Vagina (tissue), 2 donors: ENCODE measurements at regions not wholly inside any gene's neighbourhood (a gene's known extent, or its start where the extent isn't known, plus 50 kb on each side); places are given as distances from the start of the nearest gene placed in this dataset.

Experiments used
- DNase-seq, 2 donors: peaks; one replicate each; pipeline ENCODE4 v3.0.0-alpha.2; 2017; ENCODE audit errors: extremely low spot score in 2 of 2
- H3K27ac ChIP-seq: fragments of 200-600 bp; sonication (generic); one replicate; pipeline ENCODE4 v1.5.1; 2019
- H3K27me3 ChIP-seq: fragments of 200-600 bp; sonication (generic); one replicate; pipeline ENCODE4 v1.5.1; 2019
- H3K36me3 ChIP-seq, 2 donors: fragments of 200-600 bp; sonication (generic); one replicate each; pipeline ENCODE4 v1.5.1; 2017 to 2019
- H3K4me1 ChIP-seq: fragments of 200-600 bp; sonication (generic); one replicate; pipeline ENCODE4 v1.5.1; 2019
- H3K4me3 ChIP-seq, 2 donors: fragments of 200-600 bp; sonication (generic); 1 replicate in 1 of 2; 2 replicates in 1 of 2; pipeline ENCODE4 v1.5.1; 2016 to 2019
- H3K9me3 ChIP-seq: fragments of 200-600 bp; sonication (generic); one replicate; pipeline ENCODE4 v1.5.1; 2019
- POLR2A ChIP-seq, 2 donors: fragments of 450-650 bp; IDR thresholded peaks; one replicate each; pipeline ENCODE4 v1.6.1; 2017; ENCODE audit warnings: antibody characterized with exemption in 2 of 2, mild to moderate bottlenecking in 2 of 2, moderate library complexity in 2 of 2
- POLR2AphosphoS5 ChIP-seq, 2 donors: sonication (generic); formaldehyde crosslinking; IDR thresholded peaks; one replicate each; pipeline ENCODE4 v1.9.0; 2017; ENCODE audit warnings: antibody characterized with exemption in 2 of 2, mild to moderate bottlenecking in 2 of 2, low read depth in 1 of 2; ENCODE audit not compliant: insufficient read depth in 1 of 2
- intact Hi-C: fragments of 100-400 bp; cut with DNase I; formaldehyde crosslinking; loops from one replicate; pipeline ENCODE4 v1.15.1; 2023
- TF ChIP-seq, protein P1 (sequence below), 3 experiments: fragments of 450-650 bp in 2 of 3; fragments of 200-600 bp in 1 of 3; sonication (generic) in 1 of 3; IDR thresholded peaks; one replicate each; pipeline ENCODE4 v1.5.1; 2017 to 2019; ENCODE audit warnings: antibody characterized with exemption in 3 of 3, mild to moderate bottlenecking in 2 of 3, moderate library complexity in 2 of 3

DNA sequence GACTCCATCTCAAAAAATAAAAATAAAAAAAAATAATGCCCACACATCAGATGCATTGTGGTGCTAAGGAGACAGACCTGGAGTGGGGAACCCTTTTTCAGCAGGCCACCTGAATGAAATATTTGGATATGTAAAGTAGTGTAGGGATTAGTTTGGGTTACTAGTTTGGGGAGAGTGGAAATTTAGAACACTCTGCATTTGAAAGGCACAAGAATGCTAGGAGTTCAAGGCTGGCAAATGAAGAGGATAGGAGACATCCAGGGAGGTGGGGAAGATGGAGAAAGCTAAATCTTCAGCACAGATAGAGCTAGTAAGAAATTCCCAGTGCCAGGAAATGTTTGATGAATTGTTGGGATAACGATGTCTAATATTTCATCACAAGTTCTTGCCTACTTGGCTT lies 298.3 kb upstream of the ERCC4 start:
- TF ChIP-seq, protein P1, sequence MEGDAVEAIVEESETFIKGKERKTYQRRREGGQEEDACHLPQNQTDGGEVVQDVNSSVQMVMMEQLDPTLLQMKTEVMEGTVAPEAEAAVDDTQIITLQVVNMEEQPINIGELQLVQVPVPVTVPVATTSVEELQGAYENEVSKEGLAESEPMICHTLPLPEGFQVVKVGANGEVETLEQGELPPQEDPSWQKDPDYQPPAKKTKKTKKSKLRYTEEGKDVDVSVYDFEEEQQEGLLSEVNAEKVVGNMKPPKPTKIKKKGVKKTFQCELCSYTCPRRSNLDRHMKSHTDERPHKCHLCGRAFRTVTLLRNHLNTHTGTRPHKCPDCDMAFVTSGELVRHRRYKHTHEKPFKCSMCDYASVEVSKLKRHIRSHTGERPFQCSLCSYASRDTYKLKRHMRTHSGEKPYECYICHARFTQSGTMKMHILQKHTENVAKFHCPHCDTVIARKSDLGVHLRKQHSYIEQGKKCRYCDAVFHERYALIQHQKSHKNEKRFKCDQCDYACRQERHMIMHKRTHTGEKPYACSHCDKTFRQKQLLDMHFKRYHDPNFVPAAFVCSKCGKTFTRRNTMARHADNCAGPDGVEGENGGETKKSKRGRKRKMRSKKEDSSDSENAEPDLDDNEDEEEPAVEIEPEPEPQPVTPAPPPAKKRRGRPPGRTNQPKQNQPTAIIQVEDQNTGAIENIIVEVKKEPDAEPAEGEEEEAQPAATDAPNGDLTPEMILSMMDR (IDR thresholded peaks at IDR 0.05), result no peak
- no peak for TF ChIP-seq POLR2A (IDR thresholded peaks at IDR 0.05)
- TF ChIP-seq POLR2AphosphoS5 (IDR thresholded peaks at IDR 0.05; ENCODE audit: insufficient read depth in 1 of 2, low read depth in 1 of 2), result no peak

GRCh38 chr16:13628156-13628555 lies 291.8 kb upstream of the ERCC4 start:
- Histone ChIP-seq H3K9me3 (no peaks in the 10 kb centered on the region), H3K27me3 (no peaks in the 10 kb centered on the region), H3K27ac (no peak overlapping the region), H3K4me3 (no peak overlapping the region), H3K4me1 (no peaks in the 10 kb centered on the region), H3K36me3 (no peaks in the 10 kb centered on the region)
- intact Hi-C loops, result no loop called here
- TF ChIP-seq POLR2AphosphoS5 (IDR thresholded peaks at IDR 0.05; ENCODE audit: insufficient read depth in 1 of 2, low read depth in 1 of 2) (no peak), POLR2A (IDR thresholded peaks at IDR 0.05) (no peak)
- TF ChIP-seq, protein P1 (IDR thresholded peaks at IDR 0.05), result no peak
- no peak for DNase-seq

More for the DNA sequence above, 298.3 kb upstream of the ERCC4 start:
- Histone ChIP-seq H3K27ac (no peak overlapping the region), H3K4me3 (no peak overlapping the region), H3K4me1 (no peaks in the 10 kb centered on the region), H3K36me3 (no peaks in the 10 kb centered on the region), H3K27me3 (no peaks in the 10 kb centered on the region), H3K9me3 (no peaks in the 10 kb centered on the region)
- intact Hi-C loops, result no loop called here
- no peak for DNase-seq

DNA sequence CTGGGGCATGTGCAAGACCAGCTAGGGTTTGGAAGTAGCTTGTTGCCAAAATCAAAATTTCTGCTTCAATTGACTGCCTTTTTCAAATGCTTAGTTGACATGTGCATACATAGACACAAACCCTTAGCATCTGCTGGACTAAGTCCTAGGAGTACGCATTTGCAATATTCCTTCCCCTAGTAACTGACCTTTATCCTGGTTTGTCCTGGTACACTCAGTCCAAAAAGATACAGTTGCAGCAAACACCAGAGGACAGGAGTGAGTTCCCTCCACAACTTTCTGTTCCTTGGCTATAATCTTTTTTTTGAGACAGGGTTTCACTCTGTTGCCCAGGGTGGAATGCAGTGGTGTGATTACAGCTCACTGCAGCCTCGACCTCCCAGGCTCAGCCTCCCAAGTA lies 290.2 kb upstream of the ERCC4 start:
- intact Hi-C loops, result no loop called here
- DNase-seq, result no peak
- H3K4me3 ChIP-seq, result no peak overlapping the region
- no peaks in the 10 kb centered on the region for H3K27me3 ChIP-seq
- no peak for TF ChIP-seq POLR2AphosphoS5 (IDR thresholded peaks at IDR 0.05; ENCODE audit: insufficient read depth in 1 of 2, low read depth in 1 of 2)
- TF ChIP-seq, protein P1 (IDR thresholded peaks at IDR 0.05), result no peak
- no peak overlapping the region for H3K27ac ChIP-seq
- no peaks in the 10 kb centered on the region for H3K9me3 ChIP-seq
- H3K36me3 ChIP-seq, result no peaks in the 10 kb centered on the region
- no peaks in the 10 kb centered on the region for H3K4me1 ChIP-seq

DNA sequence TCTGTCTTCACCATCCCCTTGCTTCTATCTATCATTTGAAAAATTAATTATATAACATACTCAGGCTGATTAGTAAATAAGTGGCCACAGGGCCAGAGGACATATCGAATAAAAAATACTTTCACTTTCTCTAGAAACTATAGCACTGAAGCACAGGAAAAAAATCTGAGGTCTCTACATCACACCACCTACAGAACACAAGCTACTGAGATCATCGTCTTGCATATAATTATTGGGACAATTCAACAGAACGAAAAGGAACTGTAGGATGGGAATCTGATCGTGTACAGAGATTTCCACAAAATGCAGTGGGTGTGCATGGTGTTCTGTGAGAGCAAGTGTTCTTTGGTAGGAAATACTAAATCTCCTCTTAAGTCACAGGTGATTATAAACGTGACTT lies 289.6 kb upstream of the ERCC4 start:
- no peaks in the 10 kb centered on the region for H3K27me3 ChIP-seq
- no peak overlapping the region for H3K27ac ChIP-seq
- H3K4me3 ChIP-seq, result no peak overlapping the region
- DNase-seq, result no peak
- no peaks in the 10 kb centered on the region for H3K9me3 ChIP-seq
- intact Hi-C loops, result no loop called here
- H3K4me1 ChIP-seq, result no peaks in the 10 kb centered on the region
- TF ChIP-seq, protein P1 (IDR thresholded peaks at IDR 0.05), result no peak
- no peak for TF ChIP-seq POLR2A (IDR thresholded peaks at IDR 0.05)
- TF ChIP-seq POLR2AphosphoS5 (IDR thresholded peaks at IDR 0.05; ENCODE audit: insufficient read depth in 1 of 2, low read depth in 1 of 2), result no peak
- no peaks in the 10 kb centered on the region for H3K36me3 ChIP-seq

DNA sequence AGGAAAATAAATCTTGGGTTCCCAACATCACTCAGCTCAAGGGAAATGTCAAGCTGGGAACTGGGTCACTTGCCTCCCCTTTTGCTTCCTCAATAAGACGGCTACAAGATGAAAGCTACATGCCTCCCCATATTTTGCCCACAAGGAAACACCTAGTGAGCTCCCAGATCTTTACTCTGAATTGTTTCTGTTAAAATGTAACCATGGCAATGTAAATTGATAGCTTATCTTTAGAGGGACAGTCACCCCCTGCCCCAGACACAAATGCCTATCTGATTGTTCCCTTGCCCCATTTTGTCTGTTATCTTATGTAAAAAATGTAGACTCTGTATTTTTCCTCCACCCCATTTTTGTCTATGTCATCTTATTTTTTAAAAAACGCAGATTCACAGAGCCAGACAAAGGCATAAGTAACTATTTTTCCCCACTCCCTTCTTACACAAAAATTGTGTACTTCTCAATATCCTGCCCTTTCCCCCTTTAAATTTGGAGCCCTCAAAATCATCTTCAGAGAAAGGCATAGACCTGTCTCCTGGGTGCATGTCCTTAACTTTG lies 288.7 kb upstream of the ERCC4 start:
- no peak for DNase-seq
- Histone ChIP-seq H3K27me3 (no peaks in the 10 kb centered on the region), H3K4me1 (no peaks in the 10 kb centered on the region), H3K36me3 (no peaks in the 10 kb centered on the region), H3K9me3 (no peaks in the 10 kb centered on the region), H3K27ac (no peak overlapping the region), H3K4me3 (no peak overlapping the region)
- TF ChIP-seq POLR2AphosphoS5 (IDR thresholded peaks at IDR 0.05; ENCODE audit: insufficient read depth in 1 of 2, low read depth in 1 of 2) (no peak), POLR2A (IDR thresholded peaks at IDR 0.05) (no peak)
- TF ChIP-seq, protein P1 (IDR thresholded peaks at IDR 0.05), result no peak
- intact Hi-C loops, result no loop called here
